ENCODE measurements at regions not wholly inside any gene's neighbourhood (a gene's known extent, or its start where the extent isn't known, plus 50 kb on each side); places are given as distances from the start of the nearest gene placed in this dataset.
"Not testable (repeated sequence)": the region's sequence is repeated elsewhere in the genome, so short reads cannot be mapped to it uniquely, and the experiment has no call there.

- intact Hi-C loops (cut with DNase I), result no loop called here
- no peaks in the 10 kb centered on the region for H3K27me3 ChIP-seq
- H3K4me3 ChIP-seq, result no peak overlapping the region
- H3K36me3 ChIP-seq, result no peaks in the 10 kb centered on the region
- H3K9me3 ChIP-seq, result no peaks in the 10 kb centered on the region
- no peak for DNase-seq
- H3K27ac ChIP-seq, result no peak overlapping the region
- no peak for ATAC-seq
- TF ChIP-seq CTCF (IDR thresholded peaks at IDR 0.05), result no peak
- no peaks in the 10 kb centered on the region for H3K4me1 ChIP-seq
Measured at GRCh38 chr2:123609077-123609476, 416.0 kb upstream of the CNTNAP5 start.

- no peaks in the 10 kb centered on the region for H3K27me3 ChIP-seq
- ATAC-seq, result no peak
- no peak for DNase-seq
- H3K27ac ChIP-seq, result no peak overlapping the region
- no peaks in the 10 kb centered on the region for H3K36me3 ChIP-seq
- no peaks in the 10 kb centered on the region for H3K9me3 ChIP-seq
- no peaks in the 10 kb centered on the region for H3K4me1 ChIP-seq
- H3K4me3 ChIP-seq, result no peak overlapping the region
- no peak for TF ChIP-seq CTCF (IDR thresholded peaks at IDR 0.05)
- intact Hi-C loops (cut with DNase I), result no loop called here
Measured at GRCh38 chr2:123614596-123614995, 410.5 kb upstream of the CNTNAP5 start.

GRCh38 chr2:123618642-123619041, 406.4 kb upstream of the CNTNAP5 start:
- DNase-seq; H3K9me3 ChIP-seq; H3K27me3 ChIP-seq; intact Hi-C loops (cut with DNase I); H3K27ac ChIP-seq; ATAC-seq; H3K36me3 ChIP-seq; H3K4me1 ChIP-seq; H3K4me3 ChIP-seq: not testable (repeated sequence)

GRCh38 chr2:123624816-123625215, 400.3 kb upstream of the CNTNAP5 start:
- Histone ChIP-seq H3K27ac (no peak overlapping the region), H3K4me1 (no peaks in the 10 kb centered on the region), H3K36me3 (no peaks in the 10 kb centered on the region), H3K9me3 (no peaks in the 10 kb centered on the region), H3K27me3 (no peaks in the 10 kb centered on the region), H3K4me3 (no peak overlapping the region)
- intact Hi-C loops (cut with DNase I), result no loop called here
- DNase-seq, result no peak
- no peak for TF ChIP-seq CTCF (IDR thresholded peaks at IDR 0.05)
- ATAC-seq, result no peak

GRCh38 chr2:123636232-123636631, 388.9 kb upstream of the CNTNAP5 start:
- no peak overlapping the region for H3K27ac ChIP-seq
- no peak for ATAC-seq
- no peaks in the 10 kb centered on the region for H3K36me3 ChIP-seq
- H3K4me3 ChIP-seq, result no peak overlapping the region
- H3K27me3 ChIP-seq, result no peaks in the 10 kb centered on the region
- intact Hi-C loops (cut with DNase I), result no loop called here
- no peaks in the 10 kb centered on the region for H3K4me1 ChIP-seq
- no peak for DNase-seq
- H3K9me3 ChIP-seq, result no peaks in the 10 kb centered on the region
- no peak for TF ChIP-seq CTCF (IDR thresholded peaks at IDR 0.05)

GRCh38 chr2:123640685-123641335, 384.3 kb upstream of the CNTNAP5 start:
- ATAC-seq (no peak), DNase-seq (no peak)
- H3K36me3 ChIP-seq, result no peaks in the 10 kb centered on the region
- intact Hi-C loops (cut with DNase I), result no loop called here
- TF ChIP-seq CTCF (IDR thresholded peaks at IDR 0.05), result no peak
- no peaks in the 10 kb centered on the region for H3K27me3 ChIP-seq
- no peaks in the 10 kb centered on the region for H3K9me3 ChIP-seq
- no peak overlapping the region for H3K4me3 ChIP-seq
- H3K4me1 ChIP-seq, result no peaks in the 10 kb centered on the region
- H3K27ac ChIP-seq, result no peak overlapping the region
